ENCODE measurements at regions not wholly inside any gene's neighbourhood (a gene's known extent, or its start where the extent isn't known, plus 50 kb on each side); places are given as distances from the start of the nearest gene placed in this dataset.

- H3K36me3 ChIP-seq (ENCODE audit: insufficient read depth, low read length): no peaks in the 10 kb centered on the region
- no peak overlapping the region for H2AFZ ChIP-seq (ENCODE audit: low read length)
- H3K79me2 ChIP-seq (ENCODE audit: insufficient read depth, low read depth, low read length): no peaks in the 10 kb centered on the region
- H3K4me2 ChIP-seq (ENCODE audit: low read length): no peak overlapping the region
- no peaks in the 10 kb centered on the region for H3K9me3 ChIP-seq (ENCODE audit: low read length)
- no TSS peak for BruUV-seq (replicated peaks)
- CTCF ChIA-PET (ENCODE audit: unreplicated experiment): no interaction called here
- POLR2A ChIA-PET: no interaction called here
- H4K20me1 ChIP-seq (ENCODE audit: insufficient read depth, low read length): no peaks in the 10 kb centered on the region
- TF ChIP-seq CTCF (conservative IDR thresholded peaks at IDR 0.05; ENCODE audit: low read length): no peak
- no peak for TF ChIP-seq EZH2phosphoT487 (IDR thresholded peaks at IDR 0.05; ENCODE audit: borderline replicate concordance, low read depth, low read length)
- no peak overlapping the region for H3K27ac ChIP-seq (ENCODE audit: low read depth, low read length, poor library complexity, severe bottlenecking)
- H3K4me3 ChIP-seq (ENCODE audit: low read depth, low read length, poor library complexity, severe bottlenecking): no peak overlapping the region
- no peaks in the 10 kb centered on the region for H3K4me1 ChIP-seq (ENCODE audit: insufficient read depth, low read length, poor library complexity, severe bottlenecking)
- no peak for DNase-seq (ENCODE audit: low spot score)
- intact Hi-C loops (cut with micrococcal nuclease; ENCODE audit: unreplicated experiment): no loop called here
- no peaks in the 10 kb centered on the region for H3K9me2 ChIP-seq (ENCODE audit: insufficient read depth, low read length)
Measured at GRCh38 chr11:133739481-133739880, 105.8 kb downstream of the SPATA19 start.

GRCh38 chr11:133738624-133739023, 106.7 kb downstream of the SPATA19 start:
- Histone ChIP-seq H3K36me3 (ENCODE audit: insufficient read depth, low read length) (no peaks in the 10 kb centered on the region), H2AFZ (ENCODE audit: low read length) (no peak overlapping the region), H3K9me2 (ENCODE audit: insufficient read depth, low read length) (no peaks in the 10 kb centered on the region), H4K20me1 (ENCODE audit: insufficient read depth, low read length) (no peaks in the 10 kb centered on the region), H3K79me2 (ENCODE audit: insufficient read depth, low read depth, low read length) (no peaks in the 10 kb centered on the region), H3K4me1 (ENCODE audit: insufficient read depth, low read length, poor library complexity, severe bottlenecking) (no peaks in the 10 kb centered on the region), H3K4me2 (ENCODE audit: low read length) (no peak overlapping the region), H3K27ac (ENCODE audit: low read depth, low read length, poor library complexity, severe bottlenecking) (no peak overlapping the region), H3K9me3 (ENCODE audit: low read length) (no peaks in the 10 kb centered on the region), H3K4me3 (ENCODE audit: low read depth, low read length, poor library complexity, severe bottlenecking) (no peak overlapping the region)
- BruUV-seq (replicated peaks): no TSS peak
- POLR2A ChIA-PET: no interaction called here
- intact Hi-C loops (cut with micrococcal nuclease; ENCODE audit: unreplicated experiment): no loop called here
- CTCF ChIA-PET (ENCODE audit: unreplicated experiment): no interaction called here
- no peak for TF ChIP-seq CTCF (conservative IDR thresholded peaks at IDR 0.05; ENCODE audit: low read length)
- DNase-seq (ENCODE audit: low spot score): no peak

DNA sequence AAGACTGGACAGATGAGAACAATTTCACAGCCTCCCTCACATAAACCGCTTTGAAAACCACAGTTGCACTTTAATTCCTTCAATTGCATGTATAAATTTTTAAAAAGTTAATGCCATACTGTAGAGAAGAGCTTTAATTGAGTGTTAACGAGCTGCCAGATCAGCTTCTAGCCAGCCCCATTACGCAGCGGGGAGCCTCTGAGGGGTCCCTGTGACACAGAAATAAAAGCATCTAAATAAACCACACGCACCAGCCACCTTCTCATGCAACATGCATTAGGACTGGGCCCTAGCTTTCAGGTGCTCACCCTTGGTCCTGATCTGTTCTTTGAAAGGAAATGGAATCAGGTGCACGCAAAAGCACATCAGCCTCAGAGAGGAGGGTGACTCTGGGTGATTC, 111.7 kb downstream of the SPATA19 start:
- H3K4me1 ChIP-seq (ENCODE audit: insufficient read depth, low read length, poor library complexity, severe bottlenecking): no peaks in the 10 kb centered on the region
- H3K4me3 ChIP-seq (ENCODE audit: low read depth, low read length, poor library complexity, severe bottlenecking): no peak overlapping the region
- H3K9me3 ChIP-seq (ENCODE audit: low read length): no peaks in the 10 kb centered on the region
- H4K20me1 ChIP-seq (ENCODE audit: insufficient read depth, low read length): no peaks in the 10 kb centered on the region
- H2AFZ ChIP-seq (ENCODE audit: low read length): no peak overlapping the region
- no peak for TF ChIP-seq EZH2phosphoT487 (IDR thresholded peaks at IDR 0.05; ENCODE audit: borderline replicate concordance, low read depth, low read length)
- TF ChIP-seq CTCF (conservative IDR thresholded peaks at IDR 0.05; ENCODE audit: low read length): no peak
- ChIA-PET CTCF (ENCODE audit: unreplicated experiment) (no interaction called here), POLR2A (no interaction called here)
- H3K27ac ChIP-seq (ENCODE audit: low read depth, low read length, poor library complexity, severe bottlenecking): no peak overlapping the region
- no peaks in the 10 kb centered on the region for H3K36me3 ChIP-seq (ENCODE audit: insufficient read depth, low read length)
- intact Hi-C loops (cut with micrococcal nuclease; ENCODE audit: unreplicated experiment): no loop called here
- H3K79me2 ChIP-seq (ENCODE audit: insufficient read depth, low read depth, low read length): no peaks in the 10 kb centered on the region
- H3K9me2 ChIP-seq (ENCODE audit: insufficient read depth, low read length): no peaks in the 10 kb centered on the region
- no peak for DNase-seq (ENCODE audit: low spot score)
- BruUV-seq (replicated peaks): no TSS peak
- H3K4me2 ChIP-seq (ENCODE audit: low read length): no peak overlapping the region

All from OCI-LY7 (cell line).